NCI-H1694 treated with DMSO at 0.1 percent for 48 hours (cell line): ENCODE measurements at regions not wholly inside any gene's neighbourhood (a gene's known extent, or its start where the extent isn't known, plus 50 kb on each side); places are given as distances from the start of the nearest gene placed in this dataset.
A peak's percentile ranks its signal among the peaks of the same experiment; 100 is the strongest.

Experiments used
- DNase-seq: peaks from one replicate; lab custom pipeline; 2025; lab: John Stamatoyannopoulos, UW

DNA sequence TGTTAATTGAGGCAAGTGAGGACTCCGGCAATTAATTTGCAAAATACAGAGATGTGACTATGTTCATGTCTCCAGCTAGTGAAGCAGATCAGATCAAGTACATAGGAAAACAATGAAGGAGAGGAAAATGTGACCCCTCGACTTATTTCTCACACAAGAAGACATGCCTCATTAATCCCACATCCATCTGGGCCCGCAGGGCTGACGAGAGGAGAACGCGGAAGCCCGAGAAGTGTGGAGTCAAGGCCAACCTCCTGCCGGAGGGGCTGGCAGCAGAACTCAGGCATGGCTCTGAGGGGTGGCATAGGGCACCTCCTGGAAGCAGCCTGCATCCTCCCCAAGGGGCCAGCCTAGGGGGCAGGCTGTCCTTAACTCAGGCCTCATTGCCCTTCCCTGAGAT lies 54.4 kb downstream of the ZNF503 start:
- DNase-seq = no peak

DNA sequence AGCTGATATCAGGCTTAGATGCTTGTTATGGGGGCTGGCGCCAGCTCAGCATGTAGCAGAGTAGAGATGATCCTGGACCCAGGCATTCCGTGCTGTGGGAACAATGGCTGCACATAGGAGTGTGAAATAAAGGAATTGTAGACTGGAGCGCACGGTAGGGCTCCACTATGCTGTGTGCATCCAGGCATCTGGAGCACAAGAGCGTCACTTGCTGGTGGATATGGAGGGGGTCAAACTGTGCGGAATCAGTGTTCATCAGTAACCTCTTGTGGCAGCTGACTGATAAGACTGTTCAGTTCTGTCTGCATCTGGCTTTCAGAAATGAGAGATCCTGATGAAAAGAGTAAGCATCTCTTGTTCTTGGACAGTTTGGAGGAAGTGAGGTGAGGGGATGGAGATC lies 55.8 kb downstream of the ZNF503 start:
- DNase-seq = no peak

DNA sequence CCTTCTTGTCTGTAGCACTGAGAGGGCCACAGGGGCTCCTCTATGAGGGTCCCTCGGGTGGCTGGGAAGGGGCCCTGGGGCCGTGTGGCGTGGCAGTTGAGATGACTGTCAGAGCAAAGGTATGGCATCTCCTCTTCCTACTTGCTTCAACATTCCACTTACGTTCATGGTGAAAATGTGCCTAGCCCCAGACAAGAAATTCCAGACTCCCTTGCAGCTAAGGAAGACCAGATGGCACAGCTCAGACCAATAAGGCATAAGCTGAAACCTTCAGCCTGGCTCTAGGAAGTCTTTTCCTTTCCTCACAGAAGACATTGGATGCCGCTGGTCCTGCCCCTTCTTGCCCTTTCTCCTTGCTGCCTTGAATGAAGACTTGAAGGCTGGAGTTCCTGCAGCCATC lies 57.4 kb downstream of the ZNF503 start:
- DNase-seq = no peak

DNA sequence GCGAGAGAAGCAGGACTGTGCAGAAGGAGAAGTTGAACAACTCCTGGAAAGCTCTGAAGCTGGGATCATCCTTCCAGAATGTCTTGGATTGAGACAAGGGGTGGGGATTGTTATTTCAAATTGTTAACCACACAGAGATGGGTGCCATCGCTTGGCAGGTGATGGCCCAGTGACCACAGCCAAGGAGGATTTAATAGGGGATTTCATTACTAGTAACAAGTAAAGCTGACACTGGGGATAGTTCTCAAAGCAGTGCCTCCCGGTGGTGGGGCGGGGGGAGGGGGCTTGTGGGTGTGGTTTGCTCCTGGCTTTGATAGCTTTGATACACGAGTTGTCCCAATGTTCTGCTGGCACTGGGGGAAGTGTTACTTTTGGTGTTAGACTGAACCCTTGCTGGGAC lies 59.2 kb downstream of the ZNF503 start:
- no peak for DNase-seq

DNA sequence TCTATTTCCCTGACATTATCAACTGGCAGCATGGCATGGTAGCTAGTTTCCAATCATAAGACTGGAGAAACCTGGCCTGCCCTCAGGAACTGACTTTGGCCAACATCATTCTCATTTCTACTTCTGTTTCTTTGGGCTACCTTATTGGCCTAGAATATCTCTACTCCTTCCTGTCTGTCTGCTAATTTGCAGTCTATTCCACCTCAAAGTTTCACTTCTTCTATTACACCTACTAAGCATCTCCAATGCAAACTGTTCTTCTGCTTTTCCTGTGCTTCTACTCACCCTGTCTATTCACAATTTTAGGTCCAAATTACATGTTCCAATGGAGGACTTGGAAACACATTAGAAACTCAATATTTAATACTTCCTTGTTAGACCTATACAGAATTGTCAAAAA lies 65.6 kb downstream of the ZNF503 start:
- no peak for DNase-seq

DNA sequence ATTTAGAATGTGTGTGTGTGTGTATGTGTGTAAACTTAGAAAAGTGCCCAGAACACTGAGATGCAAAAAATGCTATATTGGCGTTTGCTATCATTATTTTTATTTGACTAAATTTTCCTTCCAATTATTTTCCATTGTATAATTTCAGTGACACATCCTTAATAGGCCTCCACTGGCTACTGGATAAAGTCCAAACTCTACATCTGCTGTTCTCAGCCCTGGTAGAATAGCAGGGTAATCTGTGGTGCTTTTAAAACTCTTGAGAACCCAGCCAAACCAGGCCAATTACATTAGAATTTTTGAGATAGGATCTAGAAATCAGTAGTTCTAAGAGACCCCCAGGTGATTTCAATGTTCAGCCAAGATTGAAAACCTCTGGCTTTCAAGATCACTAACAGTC lies 66.4 kb downstream of the ZNF503 start:
- DNase-seq = peak; percentile 39

DNA sequence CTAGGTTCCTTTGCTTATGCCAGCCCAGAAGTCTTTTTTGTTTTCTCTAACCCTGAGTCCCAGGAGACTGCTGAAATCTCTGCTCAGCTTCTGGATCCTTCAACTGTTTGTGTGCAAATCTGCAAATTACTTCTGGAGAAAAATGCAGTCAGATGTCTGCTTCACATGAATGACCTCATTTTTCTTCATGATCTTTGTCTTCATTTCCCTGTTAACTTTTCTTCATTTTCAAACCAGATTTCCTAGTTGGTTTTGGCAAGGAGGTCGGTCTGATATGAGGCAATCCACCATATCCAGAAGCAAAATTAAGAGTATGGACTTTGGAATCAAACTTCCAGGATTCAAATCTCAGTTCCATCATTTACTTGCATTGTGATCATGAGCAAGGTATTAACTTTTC lies 66.8 kb downstream of the ZNF503 start:
- DNase-seq = no peak

DNA sequence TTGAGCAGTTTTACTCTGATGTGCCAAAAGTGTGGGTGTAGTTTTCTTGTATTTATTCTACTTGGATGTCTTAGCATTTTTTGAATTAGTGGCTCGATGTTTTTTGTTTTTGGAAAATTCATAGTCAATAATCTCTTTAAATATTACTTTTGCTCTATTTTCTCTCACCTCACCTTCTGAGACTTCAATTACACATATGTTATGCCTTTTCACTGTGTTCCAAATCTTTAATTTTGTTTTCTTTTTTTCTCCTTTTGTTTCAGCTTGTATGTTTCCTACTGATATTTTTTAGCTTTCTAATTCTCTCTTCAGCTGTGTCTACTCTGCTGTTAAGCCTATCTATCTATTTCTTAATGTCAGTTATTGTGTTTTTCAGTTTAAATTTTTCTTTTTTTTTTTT lies 69.5 kb downstream of the ZNF503 start:
- no peak for DNase-seq

DNA sequence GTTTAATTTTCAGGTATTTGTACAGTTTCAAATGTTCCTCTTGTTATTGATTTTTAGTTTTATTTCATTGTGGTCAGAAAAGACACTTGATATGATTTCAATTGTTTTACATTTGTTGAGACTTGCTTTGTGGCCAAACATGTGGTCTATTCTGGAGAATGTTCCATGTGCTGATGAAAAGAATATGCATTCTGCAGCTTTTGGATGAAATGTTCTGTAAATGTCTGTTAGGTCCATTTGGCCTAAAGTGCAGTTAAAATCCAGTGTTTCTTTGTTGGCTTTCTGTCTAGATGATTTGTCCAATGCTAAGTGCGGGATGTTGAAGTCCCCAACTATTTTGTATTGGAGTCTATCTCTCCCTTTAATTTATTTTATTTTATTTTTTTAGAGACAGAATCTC lies 70.5 kb downstream of the ZNF503 start:
- DNase-seq = no peak

DNA sequence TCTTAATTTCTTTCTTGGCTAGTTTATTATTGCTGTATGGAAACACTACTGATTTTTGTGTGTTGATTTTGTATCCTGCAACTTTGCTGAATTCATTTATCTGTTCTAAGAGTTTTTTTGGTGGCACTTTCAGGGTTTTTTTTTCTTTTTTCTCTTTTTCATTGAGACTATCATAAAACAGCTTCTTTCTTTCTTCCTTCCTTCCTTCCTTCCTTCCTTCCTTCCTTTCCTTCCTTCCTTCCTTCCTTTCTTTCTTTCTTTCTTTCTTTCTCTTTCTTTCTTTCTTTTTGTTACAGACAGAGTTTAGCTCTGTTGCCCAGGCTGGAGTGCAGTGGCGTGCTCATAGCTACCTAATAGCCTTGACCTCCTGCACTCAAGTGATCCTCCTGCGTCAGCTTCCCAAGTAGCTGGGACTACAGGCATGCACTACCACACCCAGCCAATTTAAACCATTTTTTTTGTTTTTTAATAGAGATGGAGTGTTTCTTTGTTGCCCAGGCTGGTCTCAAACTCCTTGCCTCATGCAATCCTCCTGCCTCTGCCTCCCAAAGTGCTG lies 72.3 kb downstream of the ZNF503 start:
- DNase-seq = no peak

DNA sequence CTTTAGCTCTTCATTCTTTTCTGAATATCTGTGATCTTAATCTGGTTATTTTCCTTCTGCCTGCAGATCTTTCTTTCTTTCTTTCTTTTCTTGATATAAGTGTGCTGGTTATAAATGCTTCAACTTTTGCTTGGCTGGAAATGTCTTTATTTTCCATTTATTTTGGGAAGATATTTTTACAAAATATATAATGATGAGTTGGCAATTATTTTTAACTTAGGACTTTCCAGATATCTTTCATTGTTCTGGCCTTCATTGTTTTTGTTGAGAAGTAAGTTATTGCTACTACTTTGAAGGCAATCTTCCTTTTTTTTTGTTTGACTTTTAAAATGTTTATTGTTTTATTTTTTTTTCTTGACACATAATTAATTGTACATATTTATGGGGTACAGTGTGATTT lies 75.3 kb downstream of the ZNF503 start:
- no peak for DNase-seq

DNA sequence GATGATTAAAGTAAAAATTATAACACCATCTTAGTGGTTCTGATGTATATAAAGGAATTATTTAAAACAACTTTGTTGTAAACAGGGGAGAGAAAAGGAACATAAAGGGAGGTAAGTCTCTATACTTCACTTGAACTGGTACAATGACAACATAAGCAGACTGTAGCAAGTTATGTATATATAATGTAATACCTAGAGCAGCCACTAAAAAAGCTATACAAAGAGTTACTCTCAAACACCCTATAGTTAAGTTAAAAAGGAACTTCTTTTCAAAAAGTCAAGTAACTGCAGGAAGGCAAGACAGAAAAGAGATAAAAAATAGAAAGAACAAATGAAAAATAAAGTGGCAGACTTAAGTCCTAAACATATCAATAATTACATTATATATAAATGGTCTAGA lies 82.3 kb downstream of the ZNF503 start:
- DNase-seq = no peak

DNA sequence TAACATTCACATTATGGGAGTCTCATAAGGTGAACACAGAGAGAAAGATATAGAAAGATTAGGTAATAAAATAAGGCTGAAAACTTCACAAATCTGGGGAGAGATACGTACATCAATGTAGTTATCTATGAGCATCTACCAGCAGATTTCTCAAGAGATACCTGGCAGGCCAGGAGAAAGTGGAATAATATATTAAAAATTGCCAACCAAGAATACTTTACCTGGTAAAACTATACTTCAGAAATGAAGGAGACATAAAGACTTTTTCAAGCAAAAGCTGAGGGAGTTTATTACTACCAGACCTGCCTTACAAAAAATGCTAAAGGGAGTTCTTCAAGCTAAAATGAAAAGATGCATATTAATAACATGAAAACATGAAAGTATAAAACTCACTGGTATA lies 78.8 kb upstream of the COMTD1 start:
- DNase-seq = no peak

DNA sequence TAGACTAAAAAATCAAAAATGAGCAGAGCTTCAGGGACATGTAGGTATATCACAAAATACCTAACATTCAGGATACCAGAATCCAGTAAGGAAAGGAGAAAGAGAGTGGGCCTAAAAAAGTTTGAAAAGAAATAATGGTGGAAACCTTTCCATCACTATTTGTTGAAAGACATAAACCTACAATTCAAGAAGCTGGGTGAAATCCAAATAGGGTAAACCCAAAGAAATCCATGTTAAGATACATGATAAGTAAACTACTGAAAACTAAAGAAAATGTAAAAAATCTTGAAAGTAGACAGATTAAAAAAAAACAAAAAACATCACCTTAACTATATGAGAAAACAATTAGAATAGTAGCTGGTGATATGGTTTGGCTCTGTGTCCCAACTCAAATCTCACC lies 76.7 kb upstream of the COMTD1 start:
- DNase-seq = no peak

DNA sequence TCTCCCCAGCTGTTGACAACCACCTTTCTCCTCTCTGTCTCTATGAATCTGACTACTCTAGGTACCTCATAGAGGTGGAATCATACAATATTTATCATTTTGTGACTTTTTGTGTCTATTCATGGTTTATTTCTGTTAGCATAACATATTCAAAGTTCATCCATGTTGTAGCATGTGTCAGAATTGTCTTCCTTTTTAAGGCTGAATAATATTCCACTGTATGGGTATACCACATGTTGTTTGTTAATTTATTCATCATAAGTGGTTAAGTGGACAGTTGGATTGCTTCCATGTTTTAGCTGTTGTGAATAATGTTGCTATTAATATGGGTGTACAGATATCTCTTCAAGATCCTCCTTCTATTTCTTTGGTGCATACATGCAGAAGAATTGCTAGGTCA lies 69.9 kb upstream of the COMTD1 start:
- no peak for DNase-seq

DNA sequence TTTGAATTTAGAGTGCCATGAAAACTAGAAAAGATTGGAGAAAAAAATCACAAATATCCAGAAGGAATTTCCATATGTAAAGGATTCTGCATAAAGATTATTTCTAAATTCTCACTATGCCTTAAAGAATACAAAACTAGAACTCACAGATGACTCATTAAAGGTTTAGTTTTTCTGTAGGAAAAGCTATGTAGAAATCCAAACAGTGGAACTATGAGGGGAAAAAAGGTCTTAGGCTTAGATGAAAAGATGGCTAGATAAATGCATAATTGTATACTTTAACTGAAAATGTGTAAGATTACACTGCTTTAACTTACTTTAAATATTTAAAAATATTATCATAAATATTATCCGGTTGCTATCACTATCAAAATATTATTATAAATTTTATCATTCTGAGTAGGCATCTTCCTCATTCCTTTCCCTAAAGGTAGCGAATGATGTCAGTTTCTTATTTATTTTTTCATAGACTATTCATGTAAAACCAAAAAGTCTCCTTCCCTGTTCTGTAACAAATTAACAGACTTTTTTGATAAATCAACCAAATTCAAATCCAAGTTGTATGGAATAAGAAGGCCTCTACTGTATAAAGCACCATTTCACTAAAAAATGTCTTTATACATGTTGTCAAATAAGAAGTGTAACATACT lies 69.1 kb upstream of the COMTD1 start:
- DNase-seq = no peak

DNA sequence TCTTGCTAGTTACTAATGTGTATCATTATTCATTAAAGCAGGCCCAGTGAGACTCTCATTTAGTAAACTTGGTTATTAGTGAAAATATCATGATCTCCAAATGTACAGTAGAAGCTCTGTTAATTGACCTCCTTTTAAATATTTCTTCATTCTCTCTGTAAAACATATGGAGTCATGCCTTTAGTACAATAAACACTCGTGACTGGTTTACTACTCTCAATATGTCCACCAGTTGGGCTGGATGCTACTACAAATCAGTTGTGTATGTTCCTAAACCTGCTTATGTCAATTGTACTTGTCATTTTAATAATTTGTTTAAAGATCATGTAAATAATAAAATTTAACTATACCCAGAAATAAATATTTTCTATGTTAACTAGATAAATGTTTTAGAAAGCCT lies 68.6 kb upstream of the COMTD1 start:
- DNase-seq = no peak

DNA sequence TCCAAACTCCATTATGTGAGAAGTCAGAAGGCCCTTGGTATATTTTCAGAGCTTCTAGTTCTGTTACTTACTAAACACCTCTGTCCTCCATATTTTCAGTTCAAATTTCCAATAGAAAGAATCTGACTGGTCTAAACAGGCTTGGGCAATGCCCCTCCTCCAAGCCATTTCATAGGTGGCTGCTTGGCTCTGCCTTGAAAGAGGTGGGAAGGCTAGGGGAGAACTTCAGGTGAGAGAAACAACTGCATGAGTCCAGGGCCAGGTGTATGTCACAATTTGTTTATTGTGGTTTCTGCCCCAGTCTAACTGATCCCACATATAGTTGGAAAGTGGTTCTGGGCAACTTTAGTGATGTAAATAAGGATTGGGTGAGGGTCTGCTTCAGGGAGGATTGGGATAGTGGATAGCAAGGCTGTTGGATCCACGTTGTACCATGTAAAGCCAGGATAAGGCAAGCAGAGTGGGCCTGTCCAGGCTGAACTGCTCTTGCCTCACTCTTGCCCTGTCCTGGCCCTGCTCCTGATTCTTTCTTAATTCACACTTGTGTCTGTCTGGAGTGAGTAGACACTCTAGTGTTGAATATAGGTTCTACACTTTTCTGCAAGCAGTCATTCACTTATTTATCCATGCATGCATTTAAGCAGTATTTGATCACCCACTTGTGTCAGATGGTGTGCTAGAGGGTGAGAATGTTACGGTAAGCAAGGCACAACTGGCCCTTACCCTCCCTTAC lies 67.5 kb upstream of the COMTD1 start:
- no peak for DNase-seq

DNA sequence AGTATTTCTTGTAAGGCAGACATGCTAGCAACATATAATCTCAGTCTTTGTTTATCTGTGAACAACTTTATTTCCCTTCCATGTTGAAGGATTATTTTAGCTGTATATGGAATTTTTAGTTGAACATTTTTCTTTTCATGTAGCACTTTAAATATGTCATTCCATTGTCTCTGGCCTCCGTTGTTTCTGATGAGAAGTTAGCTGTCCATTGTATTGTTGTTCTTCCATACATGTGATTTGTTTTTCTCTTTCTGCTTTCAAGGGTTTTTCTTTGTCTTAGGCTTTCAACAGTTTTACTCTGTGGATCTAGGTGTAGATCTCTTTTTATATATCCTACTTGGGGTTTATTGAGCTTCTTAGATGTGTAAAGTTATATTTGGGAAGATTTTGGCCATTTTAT lies 66.3 kb upstream of the COMTD1 start:
- no peak for DNase-seq

DNA sequence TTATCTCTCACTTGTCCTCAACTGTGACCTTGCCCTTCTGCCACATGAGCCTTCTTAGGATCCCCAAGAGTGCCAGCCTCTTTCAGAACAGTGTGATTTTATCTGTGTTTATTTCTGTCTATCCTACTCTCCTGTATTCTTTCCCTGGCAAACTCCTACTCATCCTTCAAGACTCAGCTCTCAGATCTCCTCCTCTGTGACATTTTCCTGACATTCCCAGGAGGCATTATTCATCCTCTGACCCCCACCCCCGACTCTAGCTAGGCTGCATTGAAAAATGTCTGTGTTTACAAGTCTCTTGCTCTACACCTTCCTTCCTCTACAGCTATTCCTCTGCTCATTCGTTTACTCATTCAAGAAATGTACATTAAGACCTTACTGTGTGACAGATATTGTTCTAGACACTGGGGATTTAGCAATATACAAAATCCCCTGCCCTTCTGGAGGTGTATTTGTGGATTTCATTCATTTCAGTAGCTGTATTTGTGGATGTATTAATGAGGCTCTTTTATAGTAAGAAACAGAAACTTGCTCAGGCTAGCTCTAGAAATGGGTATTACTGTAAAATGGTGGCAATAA lies 61.4 kb upstream of the COMTD1 start:
- DNase-seq = no peak

DNA sequence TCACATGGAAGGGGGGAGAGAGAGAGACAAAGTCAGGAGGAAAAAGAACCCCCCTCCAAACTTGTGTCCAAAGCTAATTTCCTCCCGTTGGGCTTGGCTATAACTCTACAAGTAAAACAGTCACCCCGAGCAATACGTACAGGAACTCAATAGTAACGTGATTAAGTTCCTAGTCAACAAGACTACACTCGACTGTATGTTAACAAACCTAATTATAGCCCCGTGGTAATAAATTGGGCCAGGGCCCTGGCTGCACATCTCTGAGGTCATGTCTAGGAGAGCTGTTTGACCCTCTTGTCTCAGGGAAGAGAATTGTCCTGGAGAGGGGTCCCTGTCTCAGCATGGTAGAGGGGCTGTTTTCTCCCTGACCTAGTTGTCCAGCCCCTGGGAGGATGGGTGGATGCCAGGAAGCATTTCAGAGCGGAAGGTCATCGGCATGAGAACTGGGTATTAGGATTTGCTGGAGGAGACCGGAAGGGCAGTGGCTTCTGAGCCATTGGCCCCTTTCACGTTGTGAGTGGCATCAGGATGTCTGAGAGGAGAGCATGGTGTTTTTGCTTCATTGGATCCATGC lies 60.2 kb upstream of the COMTD1 start:
- no peak for DNase-seq

DNA sequence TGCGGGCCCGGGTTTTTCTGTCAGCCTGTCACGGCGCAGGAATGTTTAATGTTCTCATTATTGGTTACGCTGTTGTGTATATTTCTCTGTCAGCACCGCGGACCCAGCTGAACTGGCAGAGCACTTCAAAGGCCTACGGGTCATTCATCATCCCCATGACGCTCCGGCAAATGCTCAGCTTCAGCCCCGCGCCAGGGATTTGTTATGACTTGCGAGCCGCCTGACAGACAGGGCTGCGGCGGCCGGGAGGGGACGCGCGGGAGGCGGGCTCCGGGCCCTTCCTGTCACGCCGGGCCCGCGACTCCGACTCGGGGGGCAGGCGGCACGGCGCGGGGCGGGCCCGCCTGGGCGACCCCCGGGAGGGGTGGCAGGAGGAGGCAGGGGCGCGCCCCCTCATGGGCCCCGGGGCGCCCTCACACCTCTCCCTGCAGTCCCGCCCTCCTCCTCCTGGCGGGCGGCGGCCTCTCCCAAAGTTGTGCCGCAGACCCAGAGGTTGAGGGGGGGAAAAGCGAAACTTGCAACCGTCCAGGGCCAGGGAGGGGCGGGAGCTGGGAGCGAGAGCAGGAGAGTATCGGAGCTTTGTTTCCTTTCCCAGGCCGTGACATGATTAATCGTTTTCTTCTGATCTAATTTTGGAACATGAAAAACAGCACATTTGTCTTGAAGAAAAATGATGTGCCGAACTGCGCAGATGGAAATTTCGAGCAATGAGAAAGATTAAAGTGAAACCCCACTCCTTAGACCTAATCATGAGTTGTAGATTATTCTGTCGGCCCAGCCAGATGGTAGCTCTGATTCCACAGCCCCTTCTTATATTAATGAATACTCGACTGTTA lies 59.3 kb upstream of the COMTD1 start:
- peak; percentile 57 for DNase-seq
